ENCODE measurements at regions not wholly inside any gene's neighbourhood (a gene's known extent, or its start where the extent isn't known, plus 50 kb on each side); places are given as distances from the start of the nearest gene placed in this dataset.

DNA sequence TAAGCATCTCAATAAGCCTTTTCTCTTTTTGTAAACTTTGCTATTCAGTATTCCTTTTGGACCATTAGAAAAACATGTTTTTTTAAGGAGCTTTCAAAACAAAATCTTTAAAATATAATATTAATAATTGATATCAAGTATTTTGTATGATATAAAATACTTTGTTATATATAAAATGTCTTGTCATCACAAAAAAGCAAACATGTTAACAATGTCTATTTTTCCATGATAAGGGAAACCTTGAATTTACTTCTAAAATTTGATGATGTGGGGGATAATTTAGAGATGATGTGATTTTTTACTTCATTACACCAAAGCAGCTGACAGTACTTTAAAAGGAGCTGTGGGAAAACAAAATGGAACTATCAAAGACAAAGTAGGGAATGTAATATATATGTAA, 887.7 kb downstream of the SI start:
- POLR2A ChIA-PET (ENCODE audit: low non-redundant PET), result no interaction called here
- TF ChIP-seq, protein P1, sequence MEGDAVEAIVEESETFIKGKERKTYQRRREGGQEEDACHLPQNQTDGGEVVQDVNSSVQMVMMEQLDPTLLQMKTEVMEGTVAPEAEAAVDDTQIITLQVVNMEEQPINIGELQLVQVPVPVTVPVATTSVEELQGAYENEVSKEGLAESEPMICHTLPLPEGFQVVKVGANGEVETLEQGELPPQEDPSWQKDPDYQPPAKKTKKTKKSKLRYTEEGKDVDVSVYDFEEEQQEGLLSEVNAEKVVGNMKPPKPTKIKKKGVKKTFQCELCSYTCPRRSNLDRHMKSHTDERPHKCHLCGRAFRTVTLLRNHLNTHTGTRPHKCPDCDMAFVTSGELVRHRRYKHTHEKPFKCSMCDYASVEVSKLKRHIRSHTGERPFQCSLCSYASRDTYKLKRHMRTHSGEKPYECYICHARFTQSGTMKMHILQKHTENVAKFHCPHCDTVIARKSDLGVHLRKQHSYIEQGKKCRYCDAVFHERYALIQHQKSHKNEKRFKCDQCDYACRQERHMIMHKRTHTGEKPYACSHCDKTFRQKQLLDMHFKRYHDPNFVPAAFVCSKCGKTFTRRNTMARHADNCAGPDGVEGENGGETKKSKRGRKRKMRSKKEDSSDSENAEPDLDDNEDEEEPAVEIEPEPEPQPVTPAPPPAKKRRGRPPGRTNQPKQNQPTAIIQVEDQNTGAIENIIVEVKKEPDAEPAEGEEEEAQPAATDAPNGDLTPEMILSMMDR (conservative IDR thresholded peaks at IDR 0.05; ENCODE audit: low read depth), result no peak
- H3K27ac ChIP-seq, result no peak overlapping the region
- DNase-seq (ENCODE audit: low spot score), result no peak
- CTCF ChIA-PET, result interaction anchor here (0.6 kb wide), 1 partner anchor 157 kb away, joined by 3 read pairs; no protein-coding TSS in a partner anchor

- H3K27ac ChIP-seq, result no peak overlapping the region
- CTCF ChIA-PET, result no interaction called here
- POLR2A ChIA-PET (ENCODE audit: low non-redundant PET), result no interaction called here
- no peak for DNase-seq (ENCODE audit: low spot score)
- TF ChIP-seq, protein P1 (conservative IDR thresholded peaks at IDR 0.05; ENCODE audit: low read depth), result no peak
Measured at GRCh38 chr3:164186095-164186494, 892.2 kb downstream of the SI start.

GRCh38 chr3:164179110-164179774, 899.1 kb downstream of the SI start:
- POLR2A ChIA-PET (ENCODE audit: low non-redundant PET), result no interaction called here
- TF ChIP-seq, protein P1 (conservative IDR thresholded peaks at IDR 0.05; ENCODE audit: low read depth), result no peak
- DNase-seq (ENCODE audit: low spot score), result no peak
- CTCF ChIA-PET, result no interaction called here
- no peak overlapping the region for H3K27ac ChIP-seq

DNA sequence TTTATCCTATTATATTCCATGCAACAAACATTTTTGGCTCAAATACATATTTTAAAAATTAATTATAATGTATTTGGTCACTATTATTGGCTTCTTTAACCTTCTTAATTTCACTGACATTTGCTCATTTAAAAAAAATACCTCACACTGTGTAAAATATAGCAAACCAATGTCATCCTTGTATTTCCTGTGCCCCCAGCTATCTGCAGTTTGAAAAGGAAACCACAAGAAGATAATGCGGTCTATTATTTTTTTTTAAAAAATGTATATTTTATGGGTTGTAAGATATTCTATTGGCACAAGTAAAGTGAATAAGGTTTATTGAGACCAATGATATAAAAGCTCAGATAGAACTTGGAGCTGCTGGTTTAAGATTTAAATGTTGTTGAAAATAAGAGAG, 904.2 kb downstream of the SI start:
- no peak overlapping the region for H3K27ac ChIP-seq
- DNase-seq (ENCODE audit: low spot score), result no peak
- ChIA-PET POLR2A (ENCODE audit: low non-redundant PET) (no interaction called here), CTCF (no interaction called here)
- TF ChIP-seq, protein P1 (conservative IDR thresholded peaks at IDR 0.05; ENCODE audit: low read depth), result no peak

DNA sequence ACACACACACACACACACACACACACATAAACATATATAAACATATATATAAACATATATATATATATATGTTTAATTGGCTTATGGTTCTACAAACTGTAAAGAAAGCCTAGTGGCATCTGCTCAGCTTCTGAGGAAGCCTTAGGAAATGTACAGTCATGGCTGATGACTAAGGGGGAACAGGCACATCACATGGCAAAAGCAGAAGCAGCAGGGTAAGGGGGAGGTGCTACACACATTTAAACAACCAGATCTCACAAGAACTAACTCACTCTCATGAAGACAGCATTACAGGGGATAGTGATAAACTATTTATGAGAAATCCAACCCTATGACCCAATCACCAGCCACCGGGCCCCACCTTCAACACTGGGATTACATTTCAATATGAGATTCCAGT, 922.9 kb downstream of the SI start:
- POLR2A ChIA-PET (ENCODE audit: low non-redundant PET), result no interaction called here
- H3K27ac ChIP-seq, result no peak overlapping the region
- TF ChIP-seq, protein P1 (conservative IDR thresholded peaks at IDR 0.05; ENCODE audit: low read depth), result no peak
- DNase-seq (ENCODE audit: low spot score), result no peak
- CTCF ChIA-PET, result interaction anchor here (0.7 kb wide), 1 partner anchor 292 kb away, joined by 4 read pairs; no protein-coding TSS in a partner anchor

DNA sequence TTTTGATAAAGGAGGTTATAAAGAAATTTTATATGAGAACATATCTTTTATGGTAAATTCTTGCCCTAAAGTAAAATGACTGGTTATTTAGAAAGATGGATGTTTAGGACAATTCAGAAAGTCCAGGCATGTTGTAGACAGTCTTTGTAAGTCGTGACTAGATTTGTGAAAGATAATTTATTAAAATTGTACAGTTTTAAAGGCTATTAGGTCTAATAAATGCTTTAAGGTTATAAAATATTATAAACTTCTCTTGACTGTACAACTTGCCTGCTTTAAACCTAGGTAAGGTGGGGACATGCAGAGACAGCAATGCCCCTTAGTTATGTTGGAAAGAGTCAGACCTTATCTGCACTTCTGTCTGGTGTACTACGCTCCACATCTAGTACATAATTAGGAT, 933.5 kb downstream of the SI start:
- POLR2A ChIA-PET (ENCODE audit: low non-redundant PET), result no interaction called here
- DNase-seq (ENCODE audit: low spot score), result no peak
- TF ChIP-seq, protein P1 (conservative IDR thresholded peaks at IDR 0.05; ENCODE audit: low read depth), result no peak
- no peak overlapping the region for H3K27ac ChIP-seq
- CTCF ChIA-PET, result no interaction called here
